Progenitor cell of endocrine pancreas (in vitro differentiated cells): ENCODE measurements at regions not wholly inside any gene's neighbourhood (a gene's known extent, or its start where the extent isn't known, plus 50 kb on each side); places are given as distances from the start of the nearest gene placed in this dataset.
"Not testable (repeated sequence)": the region's sequence is repeated elsewhere in the genome, so short reads cannot be mapped to it uniquely, and the experiment has no call there.

Experiments
- DNase-seq: peaks from one replicate; pipeline ENCODE4 v3.0.0; 2021; ENCODE audit warnings: low spot score; ENCODE audit not compliant: unreplicated experiment
- H3K27ac Mint-ChIP-seq: 2 replicates; pipeline ENCODE4 v1.8.0; 2021; ENCODE audit warnings: mild to moderate bottlenecking, moderate library complexity, mixed read lengths
- H3K27me3 Mint-ChIP-seq: 2 replicates; pipeline ENCODE4 v1.8.0; 2021; ENCODE audit warnings: mixed read lengths
- H3K36me3 Mint-ChIP-seq: 2 replicates; pipeline ENCODE4 v1.8.0; 2022; ENCODE audit warnings: mixed read lengths; ENCODE audit not compliant: insufficient read depth
- H3K4me1 Mint-ChIP-seq: 2 replicates; pipeline ENCODE4 v1.8.0; 2021; ENCODE audit warnings: low read depth, mixed read lengths
- H3K4me3 Mint-ChIP-seq: 2 replicates; pipeline ENCODE4 v1.8.0; 2021; ENCODE audit warnings: low read depth, mild to moderate bottlenecking, moderate library complexity, mixed read lengths
- H3K9me3 Mint-ChIP-seq: 2 replicates; pipeline ENCODE4 v1.8.0; 2021; ENCODE audit warnings: low read depth, mixed read lengths
- TF ChIP-seq, protein P1 (sequence below): fragments of 200-600 bp; sonication (generic); IDR thresholded peaks from one replicate; pipeline ENCODE4 v1.5.0; 2021; ENCODE audit warnings: antibody characterized with exemption, mild to moderate bottlenecking; ENCODE audit not compliant: unreplicated experiment

DNA sequence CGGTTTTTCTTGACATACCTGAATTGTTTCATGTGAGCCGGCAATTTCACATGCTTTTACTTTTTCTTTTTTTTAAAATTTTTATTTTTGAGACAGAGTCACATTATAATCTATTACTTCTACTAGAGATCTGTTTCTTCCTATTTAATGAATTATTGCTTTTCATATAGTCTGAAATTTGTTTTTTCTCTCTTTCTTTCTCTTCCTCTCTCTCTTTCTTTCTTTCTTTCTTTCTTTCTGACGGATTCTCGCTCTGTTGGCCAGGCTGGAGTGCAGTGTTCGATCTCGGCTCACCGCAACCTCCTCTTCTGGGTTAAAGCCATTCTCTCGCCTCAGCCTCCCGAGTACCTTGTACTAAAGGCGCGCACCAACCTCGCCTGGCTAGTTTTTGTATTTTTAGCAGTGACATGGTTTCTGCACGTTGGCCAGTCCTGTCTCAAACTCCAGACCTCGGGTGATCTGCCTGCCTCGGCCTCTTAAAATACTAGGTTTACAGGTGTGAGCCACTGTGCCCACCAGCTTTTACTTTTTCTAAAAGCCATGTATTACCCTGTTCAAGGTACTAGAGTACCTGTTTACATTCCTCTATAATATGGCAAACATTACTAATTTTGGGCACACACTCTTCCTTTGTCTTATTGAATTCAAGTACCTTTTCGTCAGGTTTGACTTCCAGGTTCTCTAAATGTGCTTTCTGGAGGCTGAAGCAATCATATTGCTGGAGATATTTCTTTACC, 86.5 kb upstream of the RHOU start:
- Mint-ChIP-seq H3K36me3 (no peaks in the 10 kb centered on the region), H3K9me3 (no peaks in the 10 kb centered on the region), H3K27ac (no peak overlapping the region), H3K4me1 (peaks cover 14% of the 10 kb centered on the region), H3K27me3 (peaks cover 59% of the 10 kb centered on the region), H3K4me3 (peak overlapping the region; percentile 79)
- no peak for DNase-seq
- TF ChIP-seq, protein P1, sequence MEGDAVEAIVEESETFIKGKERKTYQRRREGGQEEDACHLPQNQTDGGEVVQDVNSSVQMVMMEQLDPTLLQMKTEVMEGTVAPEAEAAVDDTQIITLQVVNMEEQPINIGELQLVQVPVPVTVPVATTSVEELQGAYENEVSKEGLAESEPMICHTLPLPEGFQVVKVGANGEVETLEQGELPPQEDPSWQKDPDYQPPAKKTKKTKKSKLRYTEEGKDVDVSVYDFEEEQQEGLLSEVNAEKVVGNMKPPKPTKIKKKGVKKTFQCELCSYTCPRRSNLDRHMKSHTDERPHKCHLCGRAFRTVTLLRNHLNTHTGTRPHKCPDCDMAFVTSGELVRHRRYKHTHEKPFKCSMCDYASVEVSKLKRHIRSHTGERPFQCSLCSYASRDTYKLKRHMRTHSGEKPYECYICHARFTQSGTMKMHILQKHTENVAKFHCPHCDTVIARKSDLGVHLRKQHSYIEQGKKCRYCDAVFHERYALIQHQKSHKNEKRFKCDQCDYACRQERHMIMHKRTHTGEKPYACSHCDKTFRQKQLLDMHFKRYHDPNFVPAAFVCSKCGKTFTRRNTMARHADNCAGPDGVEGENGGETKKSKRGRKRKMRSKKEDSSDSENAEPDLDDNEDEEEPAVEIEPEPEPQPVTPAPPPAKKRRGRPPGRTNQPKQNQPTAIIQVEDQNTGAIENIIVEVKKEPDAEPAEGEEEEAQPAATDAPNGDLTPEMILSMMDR = no peak

DNA sequence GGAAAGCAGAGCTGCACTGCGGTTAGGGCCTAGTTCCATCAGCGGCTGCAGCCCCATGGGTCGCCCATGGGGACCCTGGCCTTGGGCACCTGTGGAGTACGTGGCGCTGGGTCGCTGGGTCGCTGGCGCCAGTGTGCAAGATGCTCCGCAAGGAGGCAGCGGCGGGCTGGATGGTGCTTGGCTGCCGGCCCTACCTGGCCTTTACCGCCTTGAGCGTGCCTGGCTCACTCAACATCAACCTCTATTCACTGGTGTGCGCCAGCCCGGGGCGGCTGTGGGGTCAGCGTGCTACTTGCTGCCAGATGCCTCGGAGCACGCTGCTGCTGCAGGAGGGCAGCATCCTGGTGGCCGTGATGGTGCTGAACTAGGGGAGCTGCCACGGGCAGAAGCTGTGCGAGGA, 85.1 kb upstream of the RHOU start:
- H3K27me3 Mint-ChIP-seq = peaks cover 59% of the 10 kb centered on the region

DNA sequence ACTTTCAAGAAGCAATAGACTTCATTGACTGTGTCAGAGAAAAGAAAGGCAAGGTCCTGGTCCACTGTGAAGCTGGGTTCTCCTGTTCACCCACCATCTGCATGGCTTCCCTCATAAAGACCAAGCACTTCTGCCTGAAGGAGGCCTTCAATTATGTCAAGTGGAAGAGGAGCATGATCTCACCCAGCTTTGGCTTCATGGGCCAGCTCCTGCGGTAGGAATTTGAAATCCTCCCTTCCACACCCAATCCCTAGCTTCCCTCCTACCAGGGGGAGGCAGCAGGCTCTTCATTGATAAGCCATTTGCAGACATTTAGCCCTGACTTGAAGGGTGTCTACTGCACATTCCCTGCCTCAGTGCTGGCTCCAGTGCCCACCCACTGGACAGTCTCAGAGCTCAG, 84.3 kb upstream of the RHOU start:
- DNase-seq = no peak
- Mint-ChIP-seq H3K27ac (no peak overlapping the region), H3K36me3 (no peaks in the 10 kb centered on the region), H3K27me3 (peaks cover 59% of the 10 kb centered on the region), H3K4me1 (peaks cover 14% of the 10 kb centered on the region), H3K4me3 (no peak overlapping the region), H3K9me3 (no peaks in the 10 kb centered on the region)
- TF ChIP-seq, protein P1 = no peak

More for the DNA sequence above, 85.1 kb upstream of the RHOU start:
- no peak overlapping the region for H3K27ac Mint-ChIP-seq
- H3K9me3 Mint-ChIP-seq = no peaks in the 10 kb centered on the region
- no peaks in the 10 kb centered on the region for H3K36me3 Mint-ChIP-seq
- TF ChIP-seq, protein P1 = peak; percentile 47
- no peak overlapping the region for H3K4me3 Mint-ChIP-seq
- peak; percentile 28 for DNase-seq
- H3K4me1 Mint-ChIP-seq = peaks cover 14% of the 10 kb centered on the region

DNA sequence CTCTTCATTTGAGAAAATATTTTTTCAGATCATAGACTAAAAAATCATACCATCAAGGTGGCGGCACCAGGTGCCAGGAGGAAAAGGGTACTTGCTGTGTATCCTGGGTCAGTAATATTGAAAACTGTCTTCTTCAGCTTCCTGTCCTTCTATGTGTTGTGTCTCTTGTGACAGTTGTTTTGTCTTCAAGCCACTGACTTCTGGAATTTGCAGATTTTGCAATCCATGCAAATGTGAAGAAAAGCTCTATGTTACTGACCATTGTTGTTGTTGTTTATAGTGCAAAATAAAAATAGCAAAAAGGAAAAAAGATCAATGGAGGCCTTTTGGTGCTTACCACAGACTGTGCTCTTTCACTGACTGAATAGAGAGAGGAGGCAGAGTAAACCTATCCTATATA, 83.2 kb upstream of the RHOU start:
- Mint-ChIP-seq H3K4me3 (no peak overlapping the region), H3K36me3 (no peaks in the 10 kb centered on the region), H3K27me3 (peaks cover 53% of the 10 kb centered on the region), H3K9me3 (no peaks in the 10 kb centered on the region), H3K4me1 (peaks cover 10% of the 10 kb centered on the region), H3K27ac (no peak overlapping the region)
- TF ChIP-seq, protein P1 = no peak
- DNase-seq = no peak

DNA sequence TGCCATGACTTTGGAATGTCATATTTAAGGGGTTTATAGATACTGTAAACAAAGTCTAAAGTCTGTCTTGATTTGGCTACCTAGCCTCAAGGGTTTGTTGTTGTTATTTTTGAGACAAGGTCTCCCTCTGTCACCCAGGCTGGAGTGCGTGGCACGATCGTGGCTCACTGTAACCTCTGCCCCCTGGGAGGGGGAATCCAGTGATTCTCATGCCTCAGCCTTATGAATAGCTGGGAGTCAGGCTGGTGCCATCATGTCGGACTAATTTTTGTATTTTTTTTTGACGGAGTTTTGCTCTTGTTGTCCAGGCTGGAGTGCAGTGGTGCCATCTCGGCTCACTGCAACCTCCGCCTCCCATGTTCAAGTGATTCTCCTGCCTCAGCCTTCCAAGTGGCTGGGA, 82.2 kb upstream of the RHOU start:
- H3K9me3 Mint-ChIP-seq, H3K4me3 Mint-ChIP-seq, H3K4me1 Mint-ChIP-seq, DNase-seq, H3K36me3 Mint-ChIP-seq, H3K27ac Mint-ChIP-seq: not testable (repeated sequence)
- H3K27me3 Mint-ChIP-seq = peaks cover 43% of the 10 kb centered on the region

DNA sequence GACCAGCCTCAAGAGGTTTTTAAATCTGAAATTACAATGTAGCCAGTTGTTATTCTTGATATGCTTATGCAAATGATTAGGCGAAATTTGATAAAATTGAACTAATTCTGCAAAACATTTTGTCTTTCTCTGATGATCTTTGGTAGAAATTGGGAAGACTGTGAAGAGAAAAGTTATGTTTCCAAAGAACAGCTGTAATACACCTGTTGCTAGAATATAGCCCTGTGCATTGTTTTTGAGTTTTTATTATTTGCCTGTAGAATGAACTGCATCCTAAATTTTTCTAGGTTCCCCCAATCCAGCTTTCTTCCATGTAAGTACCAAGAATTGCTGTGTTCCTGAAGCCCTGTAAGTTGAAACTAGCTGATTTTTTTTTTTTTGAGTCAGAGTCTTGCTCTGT, 81.5 kb upstream of the RHOU start:
- Mint-ChIP-seq H3K9me3 (no peaks in the 10 kb centered on the region), H3K27ac (no peak overlapping the region), H3K36me3 (no peaks in the 10 kb centered on the region), H3K4me3 (no peak overlapping the region), H3K4me1 (peaks cover 3% of the 10 kb centered on the region), H3K27me3 (peaks cover 36% of the 10 kb centered on the region)
- DNase-seq = no peak
- TF ChIP-seq, protein P1 = no peak
